Glutamatergic neuron (in vitro differentiated cells): ENCODE measurements at regions not wholly inside any gene's neighbourhood (a gene's known extent, or its start where the extent isn't known, plus 50 kb on each side); places are given as distances from the start of the nearest gene placed in this dataset.
"Not testable (repeated sequence)": the region's sequence is repeated elsewhere in the genome, so short reads cannot be mapped to it uniquely, and the experiment has no call there.

Source experiments
- DNase-seq: peaks from one replicate; pipeline ENCODE4 v3.0.0; 2022
- H3K27ac Mint-ChIP-seq: one replicate; pipeline ENCODE4 v1.8.0; 2020; ENCODE audit warnings: mild to moderate bottlenecking, mixed read lengths, inconsistent platforms; ENCODE audit not compliant: unreplicated experiment
- H3K27me3 Mint-ChIP-seq: one replicate; pipeline ENCODE4 v1.8.0; 2020; ENCODE audit warnings: mild to moderate bottlenecking, moderate library complexity, mixed read lengths, inconsistent platforms; ENCODE audit not compliant: unreplicated experiment
- H3K36me3 Mint-ChIP-seq: one replicate; pipeline ENCODE4 v1.8.0; 2020; ENCODE audit warnings: mild to moderate bottlenecking, mixed read lengths, inconsistent platforms; ENCODE audit not compliant: unreplicated experiment
- H3K4me1 Mint-ChIP-seq: one replicate; pipeline ENCODE4 v1.8.0; 2020; ENCODE audit warnings: mild to moderate bottlenecking, low read depth, mixed read lengths, inconsistent platforms; ENCODE audit not compliant: unreplicated experiment
- H3K4me3 Mint-ChIP-seq: one replicate; pipeline ENCODE4 v1.8.0; 2020; ENCODE audit warnings: mild to moderate bottlenecking, mixed read lengths, inconsistent platforms; ENCODE audit not compliant: unreplicated experiment
- H3K9me3 Mint-ChIP-seq: one replicate; pipeline ENCODE4 v1.8.0; 2020; ENCODE audit warnings: mild to moderate bottlenecking, moderate library complexity, mixed read lengths, inconsistent platforms; ENCODE audit not compliant: unreplicated experiment
- TF ChIP-seq, protein P1 (sequence below): fragments of 200-600 bp; sonication (generic); IDR thresholded peaks from one replicate; pipeline ENCODE4 v1.5.0; 2021; ENCODE audit not compliant: partially characterized antibody, unreplicated experiment

DNA sequence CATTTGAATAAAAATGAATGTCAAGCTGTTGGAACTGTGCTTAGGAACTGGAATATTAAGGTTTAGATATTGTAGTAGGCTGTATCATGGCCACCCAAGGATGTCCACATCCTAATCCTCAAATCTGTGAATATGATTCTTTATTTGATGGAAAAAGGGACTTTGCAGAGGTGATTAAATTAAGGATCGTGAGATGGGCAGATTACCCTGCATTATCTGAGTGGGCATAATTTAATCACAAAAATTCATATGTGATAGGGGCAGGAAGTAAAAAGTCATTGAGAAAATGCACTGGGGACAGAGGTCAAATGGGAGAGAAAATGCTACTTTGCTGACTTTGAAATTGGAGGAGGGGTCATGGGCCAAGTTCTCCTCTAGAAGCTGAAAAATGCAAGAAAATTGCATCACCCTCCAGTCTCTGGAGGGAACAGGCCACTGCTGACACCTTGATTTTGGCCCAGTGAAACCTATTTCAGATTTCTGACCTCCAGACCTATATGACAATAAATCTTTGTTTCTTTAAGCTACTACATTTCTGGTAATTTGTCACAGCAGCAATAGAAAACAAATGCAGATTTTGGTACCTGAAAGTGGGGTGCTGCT is 521.4 kb downstream of the PCDH7 start:
- no peak overlapping the region for H3K4me3 Mint-ChIP-seq
- peaks cover 11% of the 10 kb centered on the region for H3K4me1 Mint-ChIP-seq
- no peaks in the 10 kb centered on the region for H3K36me3 Mint-ChIP-seq

DNA sequence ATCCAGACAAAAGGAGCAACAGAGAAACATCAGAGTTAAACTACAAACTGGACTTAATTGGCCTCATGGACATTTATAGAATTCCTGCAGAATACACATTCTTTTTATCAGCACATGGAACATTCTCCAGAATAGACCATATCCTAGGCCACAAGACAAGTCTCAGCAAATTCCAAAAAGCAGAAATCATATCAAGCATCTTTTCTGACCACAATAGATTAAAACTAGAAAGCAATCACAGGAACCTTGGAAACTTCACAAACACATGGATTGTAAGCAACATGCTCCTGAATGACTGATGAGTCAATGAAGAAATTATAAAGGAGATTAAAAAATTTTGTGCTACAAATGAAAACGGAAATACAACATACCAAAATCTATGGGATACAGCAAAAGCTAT is 526.7 kb downstream of the PCDH7 start:
- Mint-ChIP-seq H3K4me1 (no peaks in the 10 kb centered on the region), H3K4me3 (no peak overlapping the region), H3K36me3 (no peaks in the 10 kb centered on the region), H3K9me3 (no peaks in the 10 kb centered on the region), H3K27me3 (no peaks in the 10 kb centered on the region), H3K27ac (no peak overlapping the region)
- DNase-seq, result no peak
- TF ChIP-seq, protein P1, sequence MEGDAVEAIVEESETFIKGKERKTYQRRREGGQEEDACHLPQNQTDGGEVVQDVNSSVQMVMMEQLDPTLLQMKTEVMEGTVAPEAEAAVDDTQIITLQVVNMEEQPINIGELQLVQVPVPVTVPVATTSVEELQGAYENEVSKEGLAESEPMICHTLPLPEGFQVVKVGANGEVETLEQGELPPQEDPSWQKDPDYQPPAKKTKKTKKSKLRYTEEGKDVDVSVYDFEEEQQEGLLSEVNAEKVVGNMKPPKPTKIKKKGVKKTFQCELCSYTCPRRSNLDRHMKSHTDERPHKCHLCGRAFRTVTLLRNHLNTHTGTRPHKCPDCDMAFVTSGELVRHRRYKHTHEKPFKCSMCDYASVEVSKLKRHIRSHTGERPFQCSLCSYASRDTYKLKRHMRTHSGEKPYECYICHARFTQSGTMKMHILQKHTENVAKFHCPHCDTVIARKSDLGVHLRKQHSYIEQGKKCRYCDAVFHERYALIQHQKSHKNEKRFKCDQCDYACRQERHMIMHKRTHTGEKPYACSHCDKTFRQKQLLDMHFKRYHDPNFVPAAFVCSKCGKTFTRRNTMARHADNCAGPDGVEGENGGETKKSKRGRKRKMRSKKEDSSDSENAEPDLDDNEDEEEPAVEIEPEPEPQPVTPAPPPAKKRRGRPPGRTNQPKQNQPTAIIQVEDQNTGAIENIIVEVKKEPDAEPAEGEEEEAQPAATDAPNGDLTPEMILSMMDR, result no peak

More for the DNA sequence above, 521.4 kb downstream of the PCDH7 start:
- Mint-ChIP-seq H3K27me3 (no peaks in the 10 kb centered on the region), H3K27ac (no peak overlapping the region), H3K9me3 (peaks cover 7% of the 10 kb centered on the region)
- no peak for DNase-seq
- TF ChIP-seq, protein P1, result no peak

- H3K36me3 Mint-ChIP-seq, result no peaks in the 10 kb centered on the region
- H3K9me3 Mint-ChIP-seq, result peaks cover 4% of the 10 kb centered on the region
- H3K27ac Mint-ChIP-seq, result no peak overlapping the region
- H3K4me1 Mint-ChIP-seq, result no peaks in the 10 kb centered on the region
- no peak for DNase-seq
- H3K4me3 Mint-ChIP-seq, result no peak overlapping the region
- H3K27me3 Mint-ChIP-seq, result no peaks in the 10 kb centered on the region
- TF ChIP-seq, protein P1, result no peak
Observed at GRCh38 chr4:31259119-31259518, 539.0 kb downstream of the PCDH7 start.

GRCh38 chr4:31261632-31262031 is 541.5 kb downstream of the PCDH7 start:
- no peaks in the 10 kb centered on the region for H3K36me3 Mint-ChIP-seq
- peaks cover 3% of the 10 kb centered on the region for H3K9me3 Mint-ChIP-seq
- H3K27ac Mint-ChIP-seq, result no peak overlapping the region
- no peak overlapping the region for H3K4me3 Mint-ChIP-seq
- no peak for DNase-seq
- TF ChIP-seq, protein P1, result no peak
- H3K27me3 Mint-ChIP-seq, result no peaks in the 10 kb centered on the region
- no peaks in the 10 kb centered on the region for H3K4me1 Mint-ChIP-seq

GRCh38 chr4:31266094-31266493 is 545.9 kb downstream of the PCDH7 start:
- H3K36me3 Mint-ChIP-seq, DNase-seq, H3K9me3 Mint-ChIP-seq, H3K27ac Mint-ChIP-seq, H3K4me1 Mint-ChIP-seq, H3K27me3 Mint-ChIP-seq, H3K4me3 Mint-ChIP-seq: not testable (repeated sequence)
